Stimulated activated CD8-positive, alpha-beta memory T cell treated with anti-CD3 and anti-CD28 coated beads, Interleukin-15, amount 100 ng/mL, for 24 hours (primary cell): ENCODE measurements at regions not wholly inside any gene's neighbourhood (a gene's known extent, or its start where the extent isn't known, plus 50 kb on each side); places are given as distances from the start of the nearest gene placed in this dataset.
"Not testable (repeated sequence)": the region's sequence is repeated elsewhere in the genome, so short reads cannot be mapped to it uniquely, and the experiment has no call there.

ENCODE experiments used
- DNase-seq: peaks from one replicate; pipeline ENCODE4 v3.0.0-alpha.2; 2020; ENCODE audit warnings: low read depth

- DNase-seq: not testable (repeated sequence)
Observed at GRCh38 chr15:20237256-20238020, 304.2 kb downstream of the GOLGA6L6 start.

- DNase-seq: not testable (repeated sequence)
Observed at GRCh38 chr15:20235728-20236127, 305.9 kb downstream of the GOLGA6L6 start.

GRCh38 chr15:20234006-20234540 is 307.5 kb downstream of the GOLGA6L6 start:
- not testable (repeated sequence) for DNase-seq

- DNase-seq: not testable (repeated sequence)
Observed at GRCh38 chr15:20232457-20232856, 309.1 kb downstream of the GOLGA6L6 start.

GRCh38 chr15:20230656-20231055 is 310.9 kb downstream of the GOLGA6L6 start:
- DNase-seq: not testable (repeated sequence)

GRCh38 chr15:20228791-20229190 is 312.8 kb downstream of the GOLGA6L6 start:
- not testable (repeated sequence) for DNase-seq

GRCh38 chr15:20227119-20227853 is 314.3 kb downstream of the GOLGA6L6 start:
- not testable (repeated sequence) for DNase-seq

- DNase-seq: not testable (repeated sequence)
Observed at GRCh38 chr15:20226531-20226930, 315.1 kb downstream of the GOLGA6L6 start.

GRCh38 chr15:20221063-20221462 is 320.5 kb downstream of the GOLGA6L6 start:
- not testable (repeated sequence) for DNase-seq

GRCh38 chr15:20219171-20219570 is 322.4 kb downstream of the GOLGA6L6 start:
- not testable (repeated sequence) for DNase-seq

- DNase-seq: not testable (repeated sequence)
Observed at GRCh38 chr15:20215700-20216099, 325.9 kb downstream of the GOLGA6L6 start.

GRCh38 chr15:20214101-20214500 is 327.5 kb downstream of the GOLGA6L6 start:
- not testable (repeated sequence) for DNase-seq

- not testable (repeated sequence) for DNase-seq
Observed at GRCh38 chr15:20211508-20211907, 330.1 kb downstream of the GOLGA6L6 start.

GRCh38 chr15:20209973-20210372 is 331.6 kb downstream of the GOLGA6L6 start:
- not testable (repeated sequence) for DNase-seq

- not testable (repeated sequence) for DNase-seq
Observed at GRCh38 chr15:20207607-20208006, 334.0 kb downstream of the GOLGA6L6 start.

- not testable (repeated sequence) for DNase-seq
Observed at GRCh38 chr15:20207198-20207597, 334.4 kb downstream of the GOLGA6L6 start.

GRCh38 chr15:20204177-20204866 is 337.3 kb downstream of the GOLGA6L6 start:
- not testable (repeated sequence) for DNase-seq

GRCh38 chr15:20203649-20204150 is 337.9 kb downstream of the GOLGA6L6 start:
- DNase-seq: not testable (repeated sequence)

GRCh38 chr15:20194591-20195198 is 346.9 kb downstream of the GOLGA6L6 start:
- not testable (repeated sequence) for DNase-seq

- peak; percentile 8 for DNase-seq
Observed at GRCh38 chr15:20192982-20193929, 348.3 kb downstream of the GOLGA6L6 start.
